ENCODE measurements at regions not wholly inside any gene's neighbourhood (a gene's known extent, or its start where the extent isn't known, plus 50 kb on each side); places are given as distances from the start of the nearest gene placed in this dataset.

- TF ChIP-seq POLR2AphosphoS5 (IDR thresholded peaks at IDR 0.05; ENCODE audit: insufficient read depth, low read depth, low read length) (no peak), POLR2A (IDR thresholded peaks at IDR 0.05; ENCODE audit: low read depth, low read length) (no peak), CTCF (IDR thresholded peaks at IDR 0.05; ENCODE audit: extremely low read depth in 1 of 2, insufficient read depth in 1 of 2, low read depth in 1 of 2, low read length in 2 of 2) (no peak), FOS (IDR thresholded peaks at IDR 0.05; ENCODE audit: borderline replicate concordance, insufficient read depth, low read length) (no peak), JUN (IDR thresholded peaks at IDR 0.05; ENCODE audit: borderline replicate concordance, insufficient read depth, insufficient read length, low read depth) (no peak), MYC (IDR thresholded peaks at IDR 0.05; ENCODE audit: low read depth, low read length) (no peak), EZH2 (IDR thresholded peaks at IDR 0.05; ENCODE audit: borderline replicate concordance, low read depth, low read length, severe bottlenecking) (no peak)
- TF ChIP-seq, protein P1, sequence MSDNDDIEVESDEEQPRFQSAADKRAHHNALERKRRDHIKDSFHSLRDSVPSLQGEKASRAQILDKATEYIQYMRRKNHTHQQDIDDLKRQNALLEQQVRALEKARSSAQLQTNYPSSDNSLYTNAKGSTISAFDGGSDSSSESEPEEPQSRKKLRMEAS (IDR thresholded peaks at IDR 0.05; ENCODE audit: insufficient read depth, insufficient read length), result no peak
Measured at GRCh38 chrX:106306391-106306947, 138.4 kb downstream of the PWWP3B start.
